IPS DF 4.7 (cell line): ENCODE measurements at regions not wholly inside any gene's neighbourhood (a gene's known extent, or its start where the extent isn't known, plus 50 kb on each side); places are given as distances from the start of the nearest gene placed in this dataset.
"Not testable (repeated sequence)": the region's sequence is repeated elsewhere in the genome, so short reads cannot be mapped to it uniquely, and the experiment has no call there.

Experiments
- DNase-seq: peaks from one replicate; pipeline ENCODE4 v3.0.0-alpha.2; 2013; ENCODE audit warnings: low spot score; ENCODE audit errors: extremely low read depth

DNA sequence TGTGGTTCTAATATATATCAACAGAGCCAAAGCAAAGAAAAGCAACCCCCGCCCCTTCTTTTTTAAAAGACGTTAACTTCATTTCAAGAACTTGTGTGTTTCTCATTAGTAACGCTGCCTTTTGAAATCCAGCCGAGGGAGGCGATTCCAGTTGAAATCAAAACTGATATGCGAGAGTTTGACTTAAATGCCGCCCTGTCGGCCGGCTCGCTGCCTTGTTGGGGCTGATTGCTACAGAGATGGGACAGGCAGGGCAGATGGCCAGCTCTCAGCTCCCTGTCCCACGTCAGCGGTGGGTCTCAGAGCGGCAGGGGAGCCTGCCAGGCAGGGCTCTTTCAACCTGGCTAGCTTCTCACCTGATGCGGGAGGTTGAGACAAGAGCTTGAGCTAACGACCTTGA lies 51.9 kb upstream of the ALX4 start:
- DNase-seq, result no peak

DNA sequence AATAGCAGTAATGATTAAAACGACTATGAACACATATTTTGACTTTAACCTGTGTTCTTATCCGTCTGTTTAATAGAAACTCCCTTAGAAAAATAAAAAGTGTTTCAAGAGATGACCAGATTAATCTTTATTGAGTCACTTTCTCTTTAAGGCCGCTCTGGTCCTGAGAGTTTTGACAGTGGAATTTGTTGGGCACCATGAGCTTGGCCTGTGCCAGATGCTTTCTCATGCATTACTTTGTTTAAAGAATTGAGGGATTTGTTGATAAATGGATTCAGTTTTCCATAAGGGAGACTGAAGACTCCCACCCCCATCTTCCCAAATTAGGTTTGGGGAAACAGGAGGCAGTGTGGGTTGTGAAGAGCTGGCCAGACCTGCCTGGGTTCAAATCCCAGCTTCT lies 53.2 kb upstream of the ALX4 start:
- DNase-seq, result no peak

DNA sequence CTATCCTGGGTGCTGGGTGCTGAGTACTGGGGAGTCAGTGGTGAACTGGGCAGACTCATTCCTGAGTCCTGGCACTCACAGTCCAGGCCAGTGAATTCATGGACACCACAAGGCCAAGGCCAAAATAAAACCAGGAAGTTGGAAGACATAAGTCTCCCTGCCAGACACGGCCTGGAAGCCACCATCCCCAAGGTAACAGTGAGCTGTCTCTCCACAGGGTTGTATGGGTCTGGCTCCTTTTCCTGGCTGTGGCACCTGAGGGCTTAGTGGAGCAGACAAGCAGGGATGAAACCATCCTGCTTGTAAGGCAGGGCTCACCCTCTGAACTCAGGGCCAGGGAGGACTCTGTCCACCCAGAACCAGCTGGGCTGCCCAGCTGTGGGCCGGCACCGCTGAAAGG lies 54.7 kb upstream of the ALX4 start:
- DNase-seq, result no peak

DNA sequence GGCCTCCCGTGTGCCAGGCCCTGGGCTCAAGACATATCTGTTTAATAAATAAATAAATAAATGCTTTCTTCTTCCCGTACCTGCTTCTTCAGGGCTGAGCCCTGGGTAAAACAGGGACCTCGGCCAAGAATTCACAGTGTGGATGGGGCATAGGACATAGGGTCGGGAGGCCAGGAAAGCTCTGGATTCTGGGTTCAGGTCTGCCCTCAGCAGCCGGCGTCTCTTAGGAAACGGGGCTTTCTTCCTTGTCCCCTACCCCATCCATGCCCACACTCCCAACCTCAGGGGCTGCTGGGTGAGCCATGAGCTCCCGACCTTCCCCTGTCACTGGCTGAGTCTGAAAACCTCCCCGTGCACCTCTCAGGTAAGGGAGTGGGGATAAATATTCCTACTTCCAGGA lies 55.7 kb upstream of the ALX4 start:
- DNase-seq, result no peak

DNA sequence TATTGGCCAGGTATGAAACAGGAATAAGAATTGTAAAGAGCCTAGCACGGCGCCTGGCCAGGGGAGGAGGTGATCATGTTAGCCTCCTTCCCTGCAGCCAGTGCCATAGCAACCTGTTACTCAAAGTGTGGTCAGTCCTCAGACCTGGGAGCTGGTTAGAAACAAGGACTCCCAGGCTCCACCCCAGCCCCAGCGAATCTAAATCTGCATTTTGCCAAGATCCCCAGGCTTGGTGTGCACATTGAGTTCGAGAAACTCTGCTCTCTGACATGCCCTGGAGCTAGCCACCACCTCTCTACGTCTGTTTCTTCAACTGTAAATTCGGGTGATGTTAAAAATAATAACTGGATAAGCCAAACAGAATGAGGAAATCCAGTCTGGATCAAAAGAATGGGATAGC lies 56.1 kb upstream of the ALX4 start:
- no peak for DNase-seq

DNA sequence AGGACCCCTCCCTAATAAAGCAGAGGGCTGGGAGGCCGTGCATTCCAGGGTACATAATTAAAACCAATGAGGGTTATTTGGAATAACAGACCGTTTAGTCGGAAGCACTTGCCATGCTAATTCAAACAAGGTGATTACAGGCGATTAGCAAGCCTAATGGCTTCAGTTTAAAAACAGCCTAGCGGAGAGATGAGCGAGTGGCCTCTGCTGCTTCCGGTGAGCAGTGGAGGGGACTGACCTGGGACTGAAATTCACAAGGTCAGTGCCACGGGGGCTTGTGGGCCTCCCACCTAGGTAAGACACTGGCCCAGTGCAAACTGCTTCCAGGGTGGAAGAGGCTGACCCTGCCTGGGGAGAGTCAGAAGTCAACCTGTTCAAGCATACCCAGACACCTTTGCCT lies 56.8 kb upstream of the ALX4 start:
- no peak for DNase-seq

DNA sequence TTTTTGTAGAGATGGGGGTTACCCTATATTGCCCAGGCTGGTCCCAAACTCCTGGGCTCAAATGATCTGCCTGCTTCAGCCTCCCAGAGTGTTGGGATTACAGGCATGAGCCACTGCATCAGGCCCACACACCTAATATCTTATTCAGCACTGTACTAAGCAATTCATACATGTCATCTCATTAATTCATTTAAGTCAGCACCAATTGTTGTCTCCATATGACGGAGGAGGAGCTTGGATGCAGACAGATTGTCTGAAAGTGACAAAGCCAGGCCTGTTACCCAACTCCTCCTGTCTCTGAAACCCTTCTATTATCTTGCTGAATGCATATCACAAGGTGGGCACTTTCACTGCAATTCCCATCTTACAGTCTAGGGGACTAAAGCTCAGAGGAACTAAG lies 57.5 kb upstream of the ALX4 start:
- no peak for DNase-seq

DNA sequence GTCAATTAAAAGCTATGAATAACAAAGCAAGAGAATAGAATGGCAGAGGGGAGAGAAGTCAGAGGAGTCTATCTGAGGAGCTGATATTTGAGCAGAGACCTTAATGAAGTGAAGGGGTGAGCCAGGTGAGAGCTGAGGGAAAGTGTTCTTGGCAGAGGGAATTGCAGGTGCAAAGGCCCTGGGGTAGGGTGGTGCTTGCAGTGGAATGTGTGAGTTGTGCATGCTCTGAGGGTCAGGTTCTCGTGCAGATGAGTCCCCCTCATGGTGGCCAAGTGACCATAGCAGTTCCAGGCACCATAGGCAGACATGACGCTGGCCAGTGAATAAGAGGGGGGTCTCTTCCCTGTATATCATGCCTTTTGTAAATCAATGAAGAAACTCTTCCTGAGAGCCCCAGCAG lies 58.9 kb upstream of the ALX4 start:
- no peak for DNase-seq

DNA sequence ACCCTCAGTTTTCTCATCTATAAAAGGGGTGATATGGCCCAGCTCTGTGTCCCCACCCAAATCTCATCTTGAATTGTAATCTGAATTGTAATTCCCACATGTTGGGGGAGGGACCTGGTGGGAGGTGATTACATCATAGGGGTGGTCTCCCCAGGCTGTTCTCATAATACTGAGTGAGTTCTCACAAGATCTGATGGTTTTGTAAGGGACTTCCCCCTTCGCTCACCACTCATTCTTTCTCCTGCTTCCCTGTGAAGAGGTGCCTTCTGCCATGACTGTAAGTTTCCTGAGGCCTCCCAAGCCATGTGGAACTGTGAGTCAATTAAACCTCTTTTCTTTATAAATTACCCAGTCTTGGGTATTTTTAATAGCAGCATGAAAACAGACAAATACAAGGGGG lies 61.1 kb upstream of the ALX4 start:
- DNase-seq, result not testable (repeated sequence)

DNA sequence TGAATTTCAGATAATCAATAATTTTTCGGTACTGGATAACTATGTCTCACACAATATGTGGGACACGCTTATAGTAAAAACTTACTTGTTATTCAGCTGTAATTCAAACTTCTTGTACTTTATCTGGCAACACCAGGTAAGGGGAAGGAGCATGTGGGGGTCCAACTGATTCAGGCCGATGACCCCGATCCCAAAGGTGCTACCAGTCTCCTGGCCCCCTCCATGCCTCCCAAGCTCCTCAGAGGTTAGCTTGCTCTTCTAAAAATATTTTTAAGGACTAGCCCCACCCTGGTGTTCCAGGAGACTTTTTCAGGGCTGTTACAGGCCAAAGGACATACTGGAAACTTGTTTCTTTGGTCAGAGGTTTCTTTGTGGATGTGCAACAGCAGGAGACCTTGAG lies 61.8 kb upstream of the ALX4 start:
- DNase-seq, result no peak

DNA sequence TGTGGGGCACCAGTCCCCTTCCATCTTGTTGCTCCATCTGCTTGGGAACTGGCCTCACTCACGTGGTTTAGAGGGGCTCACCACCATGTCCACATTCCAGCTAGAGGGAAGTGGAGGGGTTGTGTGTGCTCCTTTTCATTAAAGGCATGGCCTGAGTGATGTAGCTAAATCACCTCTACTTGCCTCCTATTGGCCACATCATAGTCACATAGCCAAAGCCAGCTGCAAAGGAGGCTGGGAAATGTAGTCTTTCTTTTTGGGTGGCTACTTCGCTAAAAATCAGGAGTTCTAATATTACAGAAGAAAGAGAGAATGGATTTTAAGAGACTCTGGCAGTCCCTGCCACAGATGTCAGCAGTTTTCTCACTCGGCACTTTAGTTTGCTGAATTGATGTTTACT lies 63.0 kb upstream of the ALX4 start:
- DNase-seq, result no peak

DNA sequence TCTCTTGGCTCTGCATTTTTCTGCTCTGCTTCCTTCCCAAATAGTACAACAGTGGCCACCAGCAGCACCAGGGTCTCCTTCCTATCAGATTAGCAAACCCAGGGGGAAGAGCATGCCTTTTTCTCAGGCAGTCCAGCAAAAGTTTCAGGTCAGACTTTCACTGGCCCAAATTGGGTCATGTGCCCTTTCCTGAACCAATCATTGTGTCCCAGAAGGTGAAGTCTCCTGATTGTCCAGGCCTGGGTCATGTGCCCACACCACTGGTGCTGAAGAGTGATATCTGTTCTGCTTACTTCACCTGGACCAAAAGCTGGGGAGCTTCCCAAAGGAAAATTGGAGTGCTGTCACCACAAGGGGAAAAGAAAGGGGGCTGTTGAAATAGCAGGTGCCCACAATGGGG lies 64.1 kb upstream of the ALX4 start:
- no peak for DNase-seq

DNA sequence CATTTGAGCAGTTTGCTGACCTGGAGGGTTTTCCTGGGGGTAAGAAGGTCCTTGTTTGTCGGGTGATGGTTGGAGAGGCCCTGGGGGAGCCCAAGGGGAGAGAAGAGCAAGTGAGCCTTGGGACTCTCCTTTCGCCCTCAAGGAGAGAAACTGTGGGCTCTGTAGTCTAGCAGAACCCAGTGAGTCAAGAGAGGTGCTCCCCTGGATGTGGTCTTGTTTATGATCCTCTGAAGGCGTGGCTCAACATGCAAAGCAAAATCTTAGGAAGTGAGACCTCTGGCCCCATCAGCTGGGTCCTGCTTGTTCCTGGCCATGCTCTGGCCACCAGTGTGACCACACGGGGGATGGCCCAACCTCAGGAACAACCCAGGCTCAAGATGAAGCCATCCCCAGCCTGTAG lies 66.5 kb upstream of the ALX4 start:
- DNase-seq, result no peak

DNA sequence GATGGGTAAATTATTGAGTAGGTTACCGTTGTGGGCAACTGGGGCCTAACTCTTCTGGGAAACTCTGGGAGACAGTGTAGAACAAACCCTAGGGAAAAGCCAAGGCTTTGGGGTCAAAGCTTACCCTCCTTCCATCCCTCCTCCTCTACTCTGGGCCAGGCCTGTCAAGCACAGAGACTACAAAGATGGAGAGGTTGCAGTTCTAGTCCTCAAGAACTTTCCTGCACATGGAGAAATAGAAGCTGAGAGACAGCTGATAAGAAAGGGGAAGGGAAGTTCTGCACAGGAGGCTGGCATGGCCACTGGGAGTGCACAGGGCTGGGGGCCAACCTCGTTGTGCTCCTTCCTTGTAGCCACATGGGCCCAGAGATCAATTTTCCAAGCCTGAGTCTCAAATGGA lies 67.2 kb upstream of the ALX4 start:
- DNase-seq, result no peak

DNA sequence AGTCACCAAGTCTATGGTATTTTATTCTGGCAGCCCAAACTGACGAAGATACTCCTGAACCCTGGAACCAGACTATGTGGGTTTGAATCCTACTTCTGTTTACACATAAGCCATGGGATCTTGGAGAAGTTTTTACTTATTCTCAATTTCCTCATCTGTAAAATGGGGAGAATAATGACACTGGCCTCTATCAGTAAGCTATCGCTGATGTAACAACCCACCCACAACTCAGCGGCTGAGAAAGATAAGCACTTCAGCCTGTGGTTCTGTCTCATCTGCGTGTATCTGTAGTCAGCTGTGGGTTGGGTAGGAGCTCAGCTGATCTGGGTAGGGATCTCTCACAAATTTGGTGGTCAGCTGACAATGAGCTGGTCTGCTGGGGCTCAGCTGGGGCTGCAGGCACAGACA lies 68.0 kb upstream of the ALX4 start:
- DNase-seq, result no peak

DNA sequence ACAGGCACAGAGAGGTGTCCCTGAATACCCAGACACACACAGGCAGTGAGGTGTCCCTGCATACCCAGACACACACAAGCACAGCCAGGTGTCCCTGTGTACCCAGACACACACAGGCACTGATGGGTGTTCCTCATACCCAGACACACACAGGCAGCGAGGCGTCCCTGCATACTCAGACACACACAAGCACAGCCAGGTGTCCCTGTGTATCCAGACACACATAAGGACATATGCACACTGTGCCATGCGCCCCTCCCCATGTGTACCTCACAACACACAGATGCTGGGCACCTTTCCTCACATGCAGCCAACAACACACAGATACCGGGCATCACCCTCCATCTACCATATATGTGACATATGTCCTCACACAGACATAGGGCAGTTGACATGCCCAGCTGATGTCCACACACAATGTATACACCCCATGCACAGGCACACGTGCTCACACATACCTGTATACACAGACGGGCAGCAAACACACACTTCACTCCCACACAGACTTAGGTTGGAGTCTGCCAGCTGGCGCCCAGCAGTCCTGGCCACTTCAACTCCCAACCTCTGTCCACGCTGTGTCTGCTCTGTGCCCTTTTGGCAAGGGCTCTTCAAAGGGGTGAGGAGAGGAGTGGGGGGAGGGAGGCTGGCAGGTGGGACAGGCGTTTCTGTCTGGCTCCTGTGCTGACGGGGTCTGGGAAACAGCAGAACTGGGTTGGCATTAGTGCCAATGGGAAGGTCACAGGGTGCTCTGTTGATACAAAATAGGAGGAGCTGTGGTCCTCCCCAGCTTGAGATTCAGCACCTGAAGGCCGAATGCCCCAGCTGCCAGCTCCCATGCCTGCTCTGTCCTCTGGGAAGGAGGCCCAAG lies 69.4 kb upstream of the ALX4 start:
- DNase-seq, result no peak

DNA sequence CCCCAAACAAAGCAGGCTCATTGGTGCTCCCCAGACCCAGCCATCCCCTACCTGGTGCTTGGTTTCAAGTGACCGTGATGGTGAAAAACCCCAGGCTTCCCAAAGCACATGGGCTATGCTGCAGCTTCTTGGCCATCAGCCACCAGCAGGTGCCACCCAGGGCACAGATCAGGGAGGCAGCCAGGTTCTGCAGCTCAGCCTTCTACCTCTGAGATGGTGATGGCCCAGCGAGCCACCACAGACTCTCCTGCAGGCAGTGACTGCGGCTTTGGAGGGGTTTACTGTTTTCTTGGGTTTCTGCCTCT lies 70.0 kb upstream of the ALX4 start:
- DNase-seq, result no peak

DNA sequence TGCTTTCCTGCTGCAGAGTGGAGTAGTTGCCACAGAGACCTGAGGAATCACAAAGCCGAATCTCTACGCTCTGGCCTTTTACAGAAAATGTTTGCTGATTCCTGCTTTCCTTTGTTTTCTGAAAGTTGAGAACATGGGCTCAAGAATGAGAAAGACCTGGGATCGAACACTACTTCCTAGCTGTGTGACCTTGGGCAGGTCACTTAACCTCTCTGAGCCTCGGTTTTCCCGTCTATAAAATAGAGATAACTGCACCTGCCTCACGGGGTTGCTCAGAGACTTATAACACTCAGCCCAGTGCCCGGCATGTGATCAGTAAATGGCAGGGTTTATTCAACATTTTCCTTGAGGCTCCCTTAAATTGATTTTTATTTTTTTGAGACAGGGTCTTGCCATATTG lies 70.9 kb upstream of the ALX4 start:
- no peak for DNase-seq

DNA sequence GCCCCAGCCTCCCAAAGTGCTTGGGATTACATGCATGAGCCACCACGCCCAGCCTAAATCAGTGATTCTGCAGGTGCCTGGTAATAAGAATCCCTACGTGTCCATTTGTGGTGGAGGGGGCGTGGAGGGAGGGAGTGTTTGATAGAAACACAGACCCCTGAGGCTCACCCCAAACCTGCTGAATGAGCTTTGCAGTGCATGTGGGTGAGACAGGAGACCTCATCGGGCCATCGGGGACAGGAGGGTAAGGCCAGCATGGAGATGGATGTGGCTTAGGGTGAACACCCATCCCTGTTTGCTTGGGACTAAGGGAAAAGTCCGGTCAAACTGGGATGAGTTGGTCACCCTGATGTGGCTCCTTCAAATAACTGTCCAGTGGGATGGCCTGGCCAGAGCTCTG lies 71.3 kb upstream of the ALX4 start:
- DNase-seq, result no peak

DNA sequence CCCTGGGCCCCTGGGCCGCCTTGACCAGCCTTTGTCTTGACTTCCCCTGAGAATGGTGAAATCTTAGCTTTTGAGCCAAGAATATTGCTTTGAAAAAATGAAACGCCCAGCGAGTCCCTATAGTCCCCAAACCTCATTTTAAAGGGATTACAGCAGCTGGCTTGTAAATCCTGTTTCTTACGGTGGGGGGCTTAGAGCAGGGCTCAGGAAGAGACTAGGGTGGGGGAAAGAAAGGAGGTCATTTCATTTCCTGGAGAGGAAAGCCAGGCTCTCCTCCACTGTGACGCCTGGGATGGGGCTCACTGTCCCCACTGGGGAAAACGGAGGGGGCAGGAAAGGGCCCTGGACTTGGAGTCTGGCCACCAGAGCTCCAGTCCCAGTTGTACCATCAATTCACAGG lies 72.2 kb upstream of the ALX4 start:
- DNase-seq, result no peak

DNA sequence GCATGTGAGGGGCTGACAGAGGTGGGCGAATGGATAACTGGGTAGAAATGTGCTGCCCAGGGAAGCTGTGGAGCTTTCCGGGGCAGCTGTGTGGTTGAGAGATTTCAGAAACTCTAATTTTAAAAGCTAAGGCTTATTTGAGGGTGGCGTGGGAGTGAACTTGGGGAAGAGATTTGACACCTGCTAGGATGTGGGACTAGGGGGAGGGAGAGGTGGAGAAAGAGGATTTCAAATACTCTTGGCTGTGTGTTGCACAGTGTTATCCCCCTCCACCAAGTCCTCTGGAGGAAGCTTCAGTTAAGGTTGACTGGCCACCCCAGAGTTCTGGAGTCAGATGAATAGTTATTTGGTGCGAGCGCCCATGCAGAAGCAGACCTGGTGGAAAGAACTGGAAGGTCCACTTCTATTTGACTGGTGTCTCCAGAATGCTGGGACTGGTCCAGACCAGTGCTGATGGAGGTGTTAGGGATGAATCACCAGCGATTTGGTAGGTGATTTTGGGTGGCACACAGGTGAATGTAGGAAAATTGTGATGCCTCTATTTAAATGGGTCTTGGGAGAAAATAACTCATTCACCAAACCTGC lies 72.8 kb upstream of the ALX4 start:
- no peak for DNase-seq

DNA sequence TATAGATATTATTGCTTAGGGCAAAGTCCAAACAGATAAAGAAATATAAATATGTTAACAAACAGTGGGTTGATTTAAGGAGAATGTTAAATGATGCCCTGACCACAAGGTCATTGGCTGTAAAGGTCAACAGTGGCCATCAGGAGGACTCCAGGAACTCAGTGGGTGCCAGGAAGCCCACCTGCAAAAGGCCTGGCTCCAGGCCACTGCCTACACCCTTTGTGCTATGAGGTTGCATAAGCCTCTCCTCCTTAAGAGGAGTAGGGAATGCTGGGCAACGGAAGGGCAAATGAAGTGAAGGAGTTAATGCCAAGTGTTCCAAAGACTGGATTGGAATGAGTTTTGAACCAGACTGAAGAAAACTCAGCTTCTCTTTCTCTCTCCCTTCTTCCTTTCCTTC lies 73.3 kb upstream of the ALX4 start:
- no peak for DNase-seq

DNA sequence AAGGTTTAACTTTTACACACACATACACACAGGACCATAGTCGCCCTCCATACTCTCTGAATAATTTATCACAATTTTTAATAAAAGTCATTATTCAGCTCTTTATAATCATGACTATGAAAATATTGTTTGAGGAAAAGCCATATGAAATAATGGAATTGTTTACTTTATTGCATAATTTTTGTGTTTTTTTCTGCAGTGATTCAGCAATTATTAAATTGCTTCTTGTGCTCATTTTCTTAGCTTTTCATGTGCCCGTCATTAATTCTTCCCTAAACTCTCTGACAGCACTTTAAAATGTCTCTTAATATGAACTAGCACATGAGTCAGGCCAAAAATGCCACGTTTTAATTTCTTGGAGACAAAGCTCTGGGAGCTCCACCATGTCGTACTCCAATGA lies 77.5 kb upstream of the ALX4 start:
- no peak for DNase-seq

DNA sequence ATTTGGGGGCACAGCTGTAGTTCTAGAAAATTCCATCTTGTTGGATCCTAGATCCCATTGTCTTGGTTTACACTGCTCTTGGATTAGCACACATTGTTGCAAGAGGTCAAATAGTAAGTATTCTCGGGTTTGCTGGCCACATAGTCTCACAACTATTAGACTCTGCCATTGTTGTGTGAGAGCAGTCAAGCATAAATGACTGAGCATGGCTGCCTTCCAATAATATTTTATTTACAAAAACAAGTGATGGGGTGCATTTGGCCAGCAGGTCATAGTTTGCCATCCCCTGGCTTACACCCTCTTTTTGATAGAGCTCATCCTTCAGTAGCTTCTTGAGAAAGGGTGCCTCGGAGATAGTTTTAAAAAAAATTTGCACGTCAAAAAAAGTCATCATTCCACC lies 77.9 kb upstream of the ALX4 start:
- no peak for DNase-seq
